B cell (primary cell): ENCODE measurements at regions not wholly inside any gene's neighbourhood (a gene's known extent, or its start where the extent isn't known, plus 50 kb on each side); places are given as distances from the start of the nearest gene placed in this dataset.

Experiments
- EZH2 ChIP-seq: IDR thresholded peaks from 2 replicates; pipeline ENCODE4 v1.6.1; 2012; ENCODE audit warnings: borderline replicate concordance, low read depth, mild to moderate bottlenecking, moderate library complexity, low read length; ENCODE audit not compliant: insufficient read depth, poor library complexity, severe bottlenecking
- TF ChIP-seq, protein P1 (sequence below): fragments of 200-600 bp; IDR thresholded peaks from one replicate; pipeline ENCODE4 v1.8.0; 2022; ENCODE audit warnings: antibody characterized with exemption, mild to moderate bottlenecking

DNA sequence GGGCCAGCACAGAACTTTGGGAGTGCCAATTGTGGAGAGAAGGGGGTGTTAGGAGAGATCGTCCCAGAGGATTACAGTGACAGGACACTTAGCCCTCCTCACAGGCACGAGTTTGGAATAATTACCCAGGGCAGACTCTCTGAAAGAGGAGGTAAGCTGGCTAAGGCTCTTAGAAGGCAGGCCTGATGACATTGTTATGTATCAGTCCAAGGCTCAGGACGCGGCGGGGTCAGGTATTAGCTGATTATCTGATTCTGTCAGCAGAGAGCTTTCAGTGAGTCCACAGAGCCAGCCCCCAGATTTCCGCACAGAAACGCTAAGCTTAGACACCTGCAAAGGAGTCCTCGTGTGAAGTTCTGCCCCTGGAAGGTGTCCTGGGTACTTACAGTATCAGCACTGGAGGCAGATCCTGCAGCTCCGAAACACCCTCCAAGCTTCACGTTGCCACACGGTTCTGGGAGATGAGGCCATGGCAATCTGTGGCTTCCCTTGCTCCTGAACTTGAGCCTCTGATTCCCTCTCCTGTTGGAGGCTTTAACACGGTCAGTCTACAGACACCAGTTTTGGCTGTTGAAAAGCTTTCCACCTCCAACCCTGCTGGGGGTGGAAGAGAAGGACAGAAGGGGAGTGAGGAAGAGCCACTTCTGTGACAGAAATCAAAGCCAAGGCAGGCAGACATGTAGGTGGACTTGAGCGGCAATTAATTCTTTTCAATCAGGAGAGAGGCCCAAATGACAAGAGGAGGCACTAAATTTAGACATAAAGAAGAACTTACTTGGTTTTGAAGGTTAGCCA lies 123.6 kb upstream of the CADM1 start:
- TF ChIP-seq, protein P1, sequence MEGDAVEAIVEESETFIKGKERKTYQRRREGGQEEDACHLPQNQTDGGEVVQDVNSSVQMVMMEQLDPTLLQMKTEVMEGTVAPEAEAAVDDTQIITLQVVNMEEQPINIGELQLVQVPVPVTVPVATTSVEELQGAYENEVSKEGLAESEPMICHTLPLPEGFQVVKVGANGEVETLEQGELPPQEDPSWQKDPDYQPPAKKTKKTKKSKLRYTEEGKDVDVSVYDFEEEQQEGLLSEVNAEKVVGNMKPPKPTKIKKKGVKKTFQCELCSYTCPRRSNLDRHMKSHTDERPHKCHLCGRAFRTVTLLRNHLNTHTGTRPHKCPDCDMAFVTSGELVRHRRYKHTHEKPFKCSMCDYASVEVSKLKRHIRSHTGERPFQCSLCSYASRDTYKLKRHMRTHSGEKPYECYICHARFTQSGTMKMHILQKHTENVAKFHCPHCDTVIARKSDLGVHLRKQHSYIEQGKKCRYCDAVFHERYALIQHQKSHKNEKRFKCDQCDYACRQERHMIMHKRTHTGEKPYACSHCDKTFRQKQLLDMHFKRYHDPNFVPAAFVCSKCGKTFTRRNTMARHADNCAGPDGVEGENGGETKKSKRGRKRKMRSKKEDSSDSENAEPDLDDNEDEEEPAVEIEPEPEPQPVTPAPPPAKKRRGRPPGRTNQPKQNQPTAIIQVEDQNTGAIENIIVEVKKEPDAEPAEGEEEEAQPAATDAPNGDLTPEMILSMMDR = no peak
- no peak for TF ChIP-seq EZH2
